Activated CD4-positive, alpha-beta T cell treated with anti-CD3 and anti-CD28 coated beads for 1 hour (primary cell): ENCODE measurements at regions not wholly inside any gene's neighbourhood (a gene's known extent, or its start where the extent isn't known, plus 50 kb on each side); places are given as distances from the start of the nearest gene placed in this dataset.
"Not testable (repeated sequence)": the region's sequence is repeated elsewhere in the genome, so short reads cannot be mapped to it uniquely, and the experiment has no call there.

Source experiments
- DNase-seq: peaks from one replicate; pipeline ENCODE4 v3.0.0-alpha.2; 2020

GRCh38 chr2:133985563-133985962 lies 268.3 kb upstream of the MGAT5 start:
- no peak for DNase-seq

- no peak for DNase-seq
Observed at GRCh38 chr2:133986081-133986837, 267.6 kb upstream of the MGAT5 start.

GRCh38 chr2:133986881-133987795 lies 266.7 kb upstream of the MGAT5 start:
- no peak for DNase-seq

- DNase-seq = no peak
Observed at GRCh38 chr2:133988316-133988891, 265.5 kb upstream of the MGAT5 start.

GRCh38 chr2:133991606-133992168 lies 262.2 kb upstream of the MGAT5 start:
- DNase-seq = no peak

GRCh38 chr2:133992454-133992853 lies 261.4 kb upstream of the MGAT5 start:
- DNase-seq = no peak

- no peak for DNase-seq
Observed at GRCh38 chr2:133993160-133993559, 260.7 kb upstream of the MGAT5 start.

GRCh38 chr2:133998726-133999125 lies 255.1 kb upstream of the MGAT5 start:
- not testable (repeated sequence) for DNase-seq

- no peak for DNase-seq
Observed at GRCh38 chr2:134002391-134002790, 251.5 kb upstream of the MGAT5 start.

- no peak for DNase-seq
Observed at GRCh38 chr2:134002921-134003320, 251.0 kb upstream of the MGAT5 start.

GRCh38 chr2:134004467-134004866 lies 249.4 kb upstream of the MGAT5 start:
- DNase-seq = no peak

- no peak for DNase-seq
Observed at GRCh38 chr2:134008837-134009236, 245.0 kb upstream of the MGAT5 start.

GRCh38 chr2:134009440-134009839 lies 244.4 kb upstream of the MGAT5 start:
- DNase-seq = no peak

- DNase-seq = not testable (repeated sequence)
Observed at GRCh38 chr2:134009906-134010305, 244.0 kb upstream of the MGAT5 start.

- no peak for DNase-seq
Observed at GRCh38 chr2:134011936-134012586, 241.8 kb upstream of the MGAT5 start.

- DNase-seq = no peak
Observed at GRCh38 chr2:134014196-134014960, 239.5 kb upstream of the MGAT5 start.

GRCh38 chr2:134019871-134020270 lies 234.0 kb upstream of the MGAT5 start:
- no peak for DNase-seq

GRCh38 chr2:134020608-134021007 lies 233.3 kb upstream of the MGAT5 start:
- DNase-seq = no peak

- no peak for DNase-seq
Observed at GRCh38 chr2:134021830-134022524, 231.9 kb upstream of the MGAT5 start.

GRCh38 chr2:134023854-134024253 lies 230.0 kb upstream of the MGAT5 start:
- no peak for DNase-seq

GRCh38 chr2:134027980-134028379 lies 225.9 kb upstream of the MGAT5 start:
- DNase-seq = no peak
